GM19324 (cell line): ENCODE measurements at regions not wholly inside any gene's neighbourhood (a gene's known extent, or its start where the extent isn't known, plus 50 kb on each side); places are given as distances from the start of the nearest gene placed in this dataset.
"Not testable (repeated sequence)": the region's sequence is repeated elsewhere in the genome, so short reads cannot be mapped to it uniquely, and the experiment has no call there.

ENCODE experiments used
- ATAC-seq: cut with Tn5 transposase; IDR thresholded peaks from one replicate; pipeline ENCODE4 v1.9.1; 2021; ENCODE audit warnings: mild to moderate bottlenecking, moderate library complexity; ENCODE audit not compliant: unreplicated experiment, low FRiP score

DNA sequence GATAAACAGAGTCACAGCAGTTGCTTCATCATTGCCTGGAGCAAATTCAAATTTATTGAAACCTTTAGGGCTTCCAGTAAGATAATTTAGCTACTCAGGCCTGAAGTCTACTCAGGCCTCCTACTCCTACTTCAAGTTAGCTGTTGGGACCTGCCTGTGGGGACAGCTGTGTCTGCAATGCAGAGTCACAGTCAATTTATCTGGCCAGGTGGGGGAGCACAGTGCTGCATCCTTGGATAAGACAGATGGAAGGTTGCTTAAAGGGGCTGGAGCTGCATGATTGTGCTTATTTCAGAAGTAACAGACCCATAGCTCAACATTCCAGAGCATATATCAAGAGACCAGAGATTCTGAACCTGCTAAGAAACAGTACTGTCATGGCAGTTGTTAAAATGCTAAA lies 932.1 kb downstream of the QKI start:
- ATAC-seq, result no peak

DNA sequence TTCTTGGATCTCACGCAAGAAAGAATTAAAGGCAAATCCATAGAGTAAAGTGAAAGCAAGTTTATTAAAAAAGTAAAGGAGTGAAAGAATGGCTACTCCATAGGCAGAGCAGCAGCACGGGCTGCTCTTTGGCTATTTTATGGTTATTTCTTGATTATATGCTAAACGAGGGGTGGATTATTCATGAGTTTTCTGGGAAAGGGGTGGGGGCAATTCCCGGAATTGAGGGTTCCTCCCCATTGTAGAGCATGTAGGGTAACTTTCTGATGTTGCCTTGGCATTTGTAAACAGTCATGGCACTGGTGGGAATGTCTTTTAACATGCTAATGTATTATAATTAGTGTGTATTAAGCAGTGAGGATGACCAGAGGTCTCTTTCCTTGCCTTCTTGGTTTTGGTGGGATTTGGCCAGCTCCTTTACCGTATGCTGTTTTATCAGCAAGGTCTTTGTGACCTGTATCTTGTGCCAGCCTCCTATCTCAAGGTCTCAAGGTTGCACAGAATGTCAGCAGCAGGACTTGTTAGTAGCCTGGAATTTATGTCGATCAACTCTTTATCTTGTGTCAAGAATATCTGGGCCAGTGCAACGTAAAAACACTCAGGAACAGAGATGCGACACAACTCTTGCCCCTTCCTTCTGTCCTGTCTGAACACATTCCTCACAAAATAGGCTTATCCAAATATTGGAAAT lies 931.4 kb downstream of the QKI start:
- no peak for ATAC-seq

DNA sequence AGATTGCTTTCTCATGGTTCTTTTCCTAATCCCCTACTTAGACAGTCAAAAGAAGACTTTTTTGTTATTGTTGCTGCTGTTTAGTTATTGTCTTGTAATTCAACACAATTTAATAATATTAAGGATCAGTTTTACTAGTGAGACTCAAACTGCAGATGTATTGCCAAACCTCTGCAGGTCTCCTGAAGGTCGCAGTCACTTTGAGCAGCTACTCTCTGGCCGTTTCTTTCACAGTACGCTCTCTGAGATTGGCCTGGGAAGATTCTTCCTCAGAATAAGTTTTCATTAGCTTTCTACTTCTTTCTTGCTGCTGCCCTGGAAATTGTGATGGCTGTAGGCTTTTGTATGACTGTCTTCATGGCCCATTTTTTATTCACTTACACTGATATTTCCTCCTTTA lies 930.8 kb downstream of the QKI start:
- no peak for ATAC-seq

- ATAC-seq, result no peak
Observed at GRCh38 chr6:164344801-164345291, 930.3 kb downstream of the QKI start.

GRCh38 chr6:164339442-164339841 lies 924.9 kb downstream of the QKI start:
- ATAC-seq, result not testable (repeated sequence)

DNA sequence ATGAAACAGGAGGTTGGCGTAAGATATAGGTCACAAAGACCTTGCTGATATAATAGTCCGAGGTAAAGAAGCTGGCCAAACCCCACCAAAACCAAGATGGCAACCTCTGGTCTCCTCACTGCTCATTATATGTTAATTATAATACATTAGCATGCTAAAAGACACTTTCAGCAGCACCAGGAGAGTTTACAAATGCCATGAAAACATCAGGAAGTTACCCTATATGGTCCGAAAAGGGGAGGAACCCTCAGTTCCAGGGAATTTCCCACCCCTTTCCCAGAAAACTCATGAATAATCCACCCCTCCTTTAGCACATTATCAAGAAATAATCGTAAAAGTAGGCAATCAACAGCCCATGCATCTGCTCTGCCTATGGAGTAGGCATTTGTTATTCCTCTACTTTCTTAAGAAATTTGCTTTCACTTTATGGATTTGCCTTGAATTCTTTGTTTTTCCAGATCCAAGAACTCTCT lies 923.4 kb downstream of the QKI start:
- ATAC-seq, result no peak

DNA sequence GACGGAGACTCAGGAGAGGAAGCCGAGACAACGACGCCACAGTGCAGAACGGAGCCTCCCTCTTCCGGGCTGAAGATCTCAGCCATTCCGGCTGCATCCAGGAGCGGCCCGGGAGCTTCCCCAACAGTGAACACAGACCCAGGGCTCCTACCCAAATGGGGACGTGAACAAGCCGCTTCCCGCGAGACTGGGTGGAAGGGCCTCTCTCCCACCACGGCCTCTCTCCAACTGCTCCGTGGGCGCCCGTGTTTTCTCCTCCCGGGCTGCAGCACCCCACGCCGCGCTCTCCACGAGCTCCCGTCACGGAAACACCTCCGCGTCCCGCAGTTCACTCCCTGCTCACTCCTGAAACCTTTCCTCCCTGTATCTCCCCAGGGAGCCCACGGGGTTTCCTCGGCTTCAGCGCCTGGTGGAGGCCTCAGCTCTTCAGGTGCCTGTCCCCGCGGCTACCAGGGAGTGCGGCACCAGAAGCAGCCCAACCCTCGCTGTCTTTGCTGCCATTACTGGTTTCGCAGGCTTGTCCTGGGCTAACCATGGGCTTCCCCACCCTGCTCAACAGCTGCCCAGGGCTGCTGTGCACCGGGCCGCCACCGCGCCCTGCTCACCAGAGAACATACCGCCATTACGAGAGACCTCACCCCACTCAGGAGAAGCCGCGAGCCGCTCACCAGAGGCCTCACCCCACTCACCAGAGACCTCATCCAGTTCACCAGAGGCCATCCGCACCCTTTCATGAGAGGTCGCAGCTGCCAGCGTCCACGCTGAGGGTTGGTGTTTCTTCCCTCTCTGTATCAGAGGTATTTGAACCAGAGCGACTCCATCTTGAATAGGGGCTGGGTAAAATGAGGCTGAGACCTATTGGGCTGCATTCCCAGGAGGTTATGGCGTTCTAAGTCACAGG lies 922.8 kb downstream of the QKI start:
- no peak for ATAC-seq

- no peak for ATAC-seq
Observed at GRCh38 chr6:164336455-164336854, 921.9 kb downstream of the QKI start.

GRCh38 chr6:164331026-164331425 lies 916.5 kb downstream of the QKI start:
- no peak for ATAC-seq

DNA sequence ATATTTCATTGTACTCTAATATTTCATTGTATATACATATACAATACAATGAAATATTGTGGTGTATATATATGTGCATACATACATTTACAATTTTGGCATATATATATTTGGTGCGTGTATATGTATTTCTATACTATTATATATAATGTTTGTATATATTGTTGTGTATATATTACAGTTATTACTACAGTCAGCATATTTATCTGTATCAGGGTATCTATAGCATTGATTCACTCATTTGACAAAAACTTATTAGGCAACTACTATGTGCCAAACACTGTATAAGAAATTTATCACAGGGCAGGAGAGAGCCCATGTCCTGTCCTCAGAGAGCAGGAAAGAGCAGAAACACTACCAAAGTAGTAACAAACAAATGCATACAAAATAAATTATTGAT lies 910.6 kb downstream of the QKI start:
- no peak for ATAC-seq

GRCh38 chr6:164322533-164322932 lies 908.0 kb downstream of the QKI start:
- ATAC-seq, result no peak

- ATAC-seq, result no peak
Observed at GRCh38 chr6:164321297-164321696, 906.8 kb downstream of the QKI start.

DNA sequence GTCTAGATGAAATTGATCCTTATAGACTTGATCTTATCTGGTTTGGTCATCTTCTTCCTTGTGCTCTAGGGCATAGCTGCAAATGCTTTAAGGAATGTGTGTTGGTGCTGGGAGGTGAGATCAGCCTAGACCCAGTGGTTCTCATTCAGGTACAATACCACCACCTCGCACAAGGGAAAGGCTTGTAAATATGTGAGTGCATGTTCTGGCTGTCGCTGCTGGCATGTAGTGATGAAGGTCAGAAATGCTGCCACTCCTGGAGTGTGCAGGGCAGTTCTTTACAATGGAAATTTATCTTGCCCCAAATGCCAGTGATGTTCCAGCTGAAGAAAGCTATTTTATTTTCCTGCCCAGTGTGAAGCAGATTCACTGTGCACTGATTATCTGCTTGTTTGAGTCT lies 900.9 kb downstream of the QKI start:
- no peak for ATAC-seq

DNA sequence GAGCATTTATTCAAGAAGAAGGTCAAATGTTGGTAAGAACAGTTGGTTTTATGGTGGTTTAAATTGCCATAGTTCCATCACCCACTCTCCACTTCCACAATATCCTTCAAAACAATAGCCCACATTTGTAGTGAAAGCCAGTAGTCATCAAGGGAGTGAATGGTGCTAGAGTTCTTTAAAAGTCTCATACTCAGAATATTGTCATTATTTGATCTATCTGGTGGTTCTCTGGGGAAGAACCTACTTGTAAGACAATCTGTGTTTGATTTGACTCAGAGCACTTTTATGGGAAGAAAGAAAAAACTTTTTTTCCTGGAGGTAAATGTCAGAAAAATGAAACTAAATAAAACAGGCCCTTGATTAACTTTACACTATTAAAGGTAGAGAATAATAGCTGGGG lies 893.8 kb downstream of the QKI start:
- no peak for ATAC-seq

DNA sequence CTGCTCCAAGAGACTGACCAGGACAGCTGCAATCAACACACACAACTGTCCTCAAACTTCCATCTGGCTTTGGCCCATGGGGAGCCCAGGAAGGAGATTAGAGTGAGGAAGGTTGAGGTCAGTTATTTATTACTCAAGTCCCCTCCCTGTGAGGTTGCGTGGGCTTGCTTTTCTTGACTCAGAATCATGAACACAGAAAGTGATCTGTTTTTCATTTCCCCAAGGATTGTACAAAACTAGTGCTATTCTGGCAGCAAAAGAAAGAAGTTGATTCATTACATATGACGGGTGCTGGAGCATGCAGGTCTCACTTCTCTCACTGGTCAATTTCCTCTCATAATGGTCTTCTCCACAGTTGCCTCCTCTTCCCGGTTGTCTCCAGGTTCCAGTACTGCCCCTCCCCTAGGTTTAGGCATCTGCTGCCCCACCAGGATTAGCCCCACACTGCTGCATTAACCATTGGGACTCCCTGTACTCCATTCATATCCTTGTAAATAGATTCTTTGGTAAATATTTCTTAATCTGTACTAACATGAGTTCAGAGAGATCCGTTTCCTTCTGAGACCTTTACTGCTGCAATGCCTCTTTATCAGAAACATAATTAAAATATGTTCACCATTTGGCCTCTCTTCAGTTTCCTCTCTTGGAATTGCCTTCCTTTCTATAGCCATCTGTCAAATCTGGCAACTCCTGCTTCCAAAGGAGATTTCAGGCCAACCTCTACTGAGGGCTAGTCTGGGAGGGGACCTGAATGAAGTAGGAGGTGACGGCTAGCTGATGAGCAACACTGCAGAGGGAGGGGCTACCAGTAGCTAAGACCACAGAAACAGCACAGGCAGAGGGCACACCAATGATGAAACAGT lies 888.8 kb downstream of the QKI start:
- no peak for ATAC-seq

- no peak for ATAC-seq
Observed at GRCh38 chr6:164296411-164296810, 881.9 kb downstream of the QKI start.

- no peak for ATAC-seq
Observed at GRCh38 chr6:164294047-164294784, 879.7 kb downstream of the QKI start.

DNA sequence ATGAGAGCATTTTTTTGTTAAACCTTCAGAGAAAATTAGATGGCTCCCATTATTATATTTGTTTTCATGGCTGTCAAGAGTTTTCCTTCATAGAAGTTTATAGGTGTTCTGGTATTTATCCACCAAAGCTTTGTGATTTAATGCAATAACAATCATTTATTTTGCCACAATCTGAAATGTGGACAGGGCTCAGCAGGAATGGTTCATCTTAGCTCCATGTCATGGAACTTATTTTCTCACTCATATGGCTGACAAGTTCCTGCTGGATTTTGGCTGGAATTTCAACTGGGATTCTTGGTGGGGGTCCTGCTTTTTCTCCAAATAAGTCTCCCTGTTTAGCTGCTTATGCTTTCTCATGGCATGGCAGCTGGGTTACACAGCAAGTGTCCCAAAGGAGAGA lies 876.7 kb downstream of the QKI start:
- ATAC-seq, result no peak

- ATAC-seq, result no peak
Observed at GRCh38 chr6:164290101-164290500, 875.6 kb downstream of the QKI start.

- ATAC-seq, result no peak
Observed at GRCh38 chr6:164286011-164286410, 871.5 kb downstream of the QKI start.
